Mesenchymal stem cell (in vitro differentiated cells and primary cell): ENCODE measurements at regions not wholly inside any gene's neighbourhood (a gene's known extent, or its start where the extent isn't known, plus 50 kb on each side); places are given as distances from the start of the nearest gene placed in this dataset.
A peak's percentile ranks its signal among the peaks of the same experiment; 100 is the strongest.

Experiments used
- DNase-seq: peaks from one replicate; pipeline ENCODE4 v3.0.0-alpha.2; 2013
- H2AFZ ChIP-seq: one replicate; pipeline ENCODE4 v1.6.1; 2013; ENCODE audit warnings: low read depth, mild to moderate bottlenecking, control low read depth, inconsistent platforms, low read length, moderate library complexity
- H2AK5ac ChIP-seq: 2 replicates; pipeline ENCODE4 v1.6.1; 2013; ENCODE audit warnings: low read length, moderate library complexity, mild to moderate bottlenecking, inconsistent platforms; ENCODE audit not compliant: severe bottlenecking
- H2BK120ac ChIP-seq: one replicate; pipeline ENCODE4 v1.6.1; 2013; ENCODE audit warnings: low read depth, mild to moderate bottlenecking, inconsistent platforms, low read length, moderate library complexity
- H2BK12ac ChIP-seq, 2 experiments: one replicate each; pipeline ENCODE4 v1.6.1; 2013; ENCODE audit warnings: inconsistent platforms in 2 of 2, low read length in 2 of 2, mild to moderate bottlenecking in 2 of 2, moderate library complexity in 2 of 2, control low read depth in 1 of 2
- H2BK15ac ChIP-seq: one replicate; pipeline ENCODE4 v1.6.1; 2013; ENCODE audit warnings: mild to moderate bottlenecking, low read depth, inconsistent platforms; ENCODE audit not compliant: poor library complexity, severe bottlenecking
- H2BK5ac ChIP-seq: 2 replicates; pipeline ENCODE4 v1.6.1; 2013; ENCODE audit warnings: low read depth, mild to moderate bottlenecking, low read length, control low read depth, inconsistent platforms; ENCODE audit not compliant: poor library complexity, severe bottlenecking
- H3K14ac ChIP-seq, 2 experiments: one replicate each; pipeline ENCODE4 v1.6.1; 2013; ENCODE audit warnings: inconsistent platforms in 2 of 2, low read length in 2 of 2, control low read depth in 1 of 2, mild to moderate bottlenecking in 1 of 2, moderate library complexity in 1 of 2
- H3K18ac ChIP-seq, 2 experiments: one replicate each; pipeline ENCODE4 v1.6.1; 2013; ENCODE audit warnings: inconsistent platforms in 2 of 2, low read length in 2 of 2, control low read depth in 1 of 2, low read depth in 1 of 2, mild to moderate bottlenecking in 1 of 2
- H3K23ac ChIP-seq, 2 experiments: one replicate each; pipeline ENCODE4 v1.6.1; 2013; ENCODE audit warnings: inconsistent platforms in 2 of 2, low read length in 2 of 2, mild to moderate bottlenecking in 2 of 2, moderate library complexity in 2 of 2, control low read depth in 1 of 2
- H3K27ac ChIP-seq: 2 replicates; pipeline ENCODE4 v1.5.1; 2013; ENCODE audit warnings: mild to moderate bottlenecking, moderate library complexity, low read length, control low read depth, inconsistent platforms; ENCODE audit not compliant: poor library complexity, severe bottlenecking
- H3K27me3 ChIP-seq, 2 experiments: 2 replicates each; pipeline versions ENCODE4 v1.6.1 to v1.7.0; 2013; ENCODE audit warnings: low read length in 2 of 2, mild to moderate bottlenecking in 2 of 2, moderate library complexity in 2 of 2, control low read depth in 1 of 2, inconsistent platforms in 1 of 2; ENCODE audit not compliant: control insufficient read depth in 1 of 2, insufficient read depth in 1 of 2
- H3K36me3 ChIP-seq, 2 experiments: 2 replicates each; pipeline versions ENCODE4 v1.6.1 to v1.7.0; 2013; ENCODE audit warnings: low read length in 2 of 2, control low read depth in 1 of 2, inconsistent platforms in 1 of 2, low read depth in 1 of 2, mild to moderate bottlenecking in 1 of 2; ENCODE audit not compliant: insufficient read depth in 2 of 2, control insufficient read depth in 1 of 2
- H3K4ac ChIP-seq, 2 experiments: one replicate each; pipeline ENCODE4 v1.6.1; 2013; ENCODE audit warnings: inconsistent platforms in 2 of 2, low read length in 2 of 2, mild to moderate bottlenecking in 2 of 2, moderate library complexity in 2 of 2, control low read depth in 1 of 2, low read depth in 1 of 2
- H3K4me1 ChIP-seq: 2 replicates; pipeline ENCODE4 v1.6.1; 2013; ENCODE audit warnings: low read depth, low read length, control low read depth; ENCODE audit not compliant: control insufficient read depth, insufficient read depth
- H3K4me2 ChIP-seq: 2 replicates; pipeline ENCODE4 v1.6.1; 2013; ENCODE audit warnings: low read length, mild to moderate bottlenecking, inconsistent platforms; ENCODE audit not compliant: poor library complexity, severe bottlenecking
- H3K4me3 ChIP-seq, 2 experiments: 2 replicates each; pipeline versions ENCODE4 v1.5.1 to v1.7.0; 2013; ENCODE audit warnings: low read length in 2 of 2, mild to moderate bottlenecking in 2 of 2, control low read depth in 1 of 2, low read depth in 1 of 2; ENCODE audit not compliant: insufficient read depth in 1 of 2
- H3K79me1 ChIP-seq: replicated peaks from 2 replicates; pipeline ENCODE4 v1.6.1; 2013; ENCODE audit warnings: mild to moderate bottlenecking, control low read depth, low read length, inconsistent platforms; ENCODE audit not compliant: poor library complexity, severe bottlenecking
- H3K9ac ChIP-seq: 2 replicates; pipeline ENCODE4 v1.7.0; 2013; ENCODE audit warnings: mild to moderate bottlenecking, low read length, moderate library complexity
- H3K9me3 ChIP-seq: 2 replicates; pipeline ENCODE4 v1.7.0; 2013; ENCODE audit warnings: mild to moderate bottlenecking, low read length; ENCODE audit not compliant: control insufficient read depth
- H4K8ac ChIP-seq: one replicate; pipeline ENCODE4 v1.6.1; 2013; ENCODE audit warnings: inconsistent platforms, mild to moderate bottlenecking, low read length, moderate library complexity
- H4K91ac ChIP-seq: one replicate; pipeline ENCODE4 v1.6.1; 2013; ENCODE audit warnings: mild to moderate bottlenecking, low read length, inconsistent platforms
- WGBS: methylation state at CpG from one replicate; pipeline ENCODE4 v1.1.7; 2013; ENCODE audit warnings: mixed read lengths; 5-methylcytosine and 5-hydroxymethylcytosine counted together

GRCh38 chr15:31482122-31482922 lies 155.7 kb downstream of the KLF13 start:
- peaks cover 0 to 2% of the 10 kb centered on the region in 2 experiments for H3K36me3 ChIP-seq
- no peak overlapping the region for H3K23ac ChIP-seq
- H3K79me1 ChIP-seq, result no peaks in the 10 kb centered on the region
- H2AK5ac ChIP-seq, result no peak overlapping the region
- H3K27ac ChIP-seq, result no peak overlapping the region
- no peak for DNase-seq
- H4K91ac ChIP-seq, result no peak overlapping the region
- peak overlapping the region in 1 of 2 experiments; percentile 1 for H3K14ac ChIP-seq
- no peaks in the 10 kb centered on the region for H3K9me3 ChIP-seq
- no peak overlapping the region for H3K4me2 ChIP-seq
- no peak overlapping the region for H2BK5ac ChIP-seq
- no peak overlapping the region for H3K18ac ChIP-seq
- H3K4me1 ChIP-seq, result peaks cover 7% of the 10 kb centered on the region
- H2BK120ac ChIP-seq, result no peak overlapping the region
- no peak overlapping the region for H3K4ac ChIP-seq
- no peak overlapping the region for H2BK15ac ChIP-seq
- no peak overlapping the region for H3K9ac ChIP-seq
- no peak overlapping the region for H4K8ac ChIP-seq
- 93% methylated on average over 38 of the region's 38 CpGs for WGBS
- no peak overlapping the region for H3K4me3 ChIP-seq
- peaks cover 17 to 61% of the 10 kb centered on the region in 2 experiments for H3K27me3 ChIP-seq
- no peak overlapping the region for H2BK12ac ChIP-seq
- no peak overlapping the region for H2AFZ ChIP-seq

- no peak overlapping the region for H2BK120ac ChIP-seq
- H3K18ac ChIP-seq, result no peak overlapping the region
- H3K4me3 ChIP-seq, result peak overlapping the region; percentile 40 to 41
- no peak for DNase-seq
- H4K8ac ChIP-seq, result peak overlapping the region; percentile 38
- WGBS, result 5% methylated on average over 60 of the region's 147 CpGs
- no peaks in the 10 kb centered on the region for H3K79me1 ChIP-seq
- no peak overlapping the region for H2BK12ac ChIP-seq
- H3K4me1 ChIP-seq, result peaks cover 8% of the 10 kb centered on the region
- no peak overlapping the region for H2BK15ac ChIP-seq
- H2BK5ac ChIP-seq, result no peak overlapping the region
- peak overlapping the region; percentile 45 for H3K4me2 ChIP-seq
- no peak overlapping the region for H3K14ac ChIP-seq
- no peaks in the 10 kb centered on the region for H3K9me3 ChIP-seq
- H2AFZ ChIP-seq, result peak overlapping the region; percentile 32
- H4K91ac ChIP-seq, result no peak overlapping the region
- no peak overlapping the region for H3K27ac ChIP-seq
- no peak overlapping the region for H3K4ac ChIP-seq
- H3K27me3 ChIP-seq, result peaks cover 17 to 63% of the 10 kb centered on the region in 2 experiments
- H3K36me3 ChIP-seq, result peaks cover 0 to 2% of the 10 kb centered on the region in 2 experiments
- H3K9ac ChIP-seq, result no peak overlapping the region
- no peak overlapping the region for H2AK5ac ChIP-seq
- peak overlapping the region in 1 of 2 experiments; percentile 9 for H3K23ac ChIP-seq
Observed at GRCh38 chr15:31483053-31483985, 156.7 kb downstream of the KLF13 start.

DNA sequence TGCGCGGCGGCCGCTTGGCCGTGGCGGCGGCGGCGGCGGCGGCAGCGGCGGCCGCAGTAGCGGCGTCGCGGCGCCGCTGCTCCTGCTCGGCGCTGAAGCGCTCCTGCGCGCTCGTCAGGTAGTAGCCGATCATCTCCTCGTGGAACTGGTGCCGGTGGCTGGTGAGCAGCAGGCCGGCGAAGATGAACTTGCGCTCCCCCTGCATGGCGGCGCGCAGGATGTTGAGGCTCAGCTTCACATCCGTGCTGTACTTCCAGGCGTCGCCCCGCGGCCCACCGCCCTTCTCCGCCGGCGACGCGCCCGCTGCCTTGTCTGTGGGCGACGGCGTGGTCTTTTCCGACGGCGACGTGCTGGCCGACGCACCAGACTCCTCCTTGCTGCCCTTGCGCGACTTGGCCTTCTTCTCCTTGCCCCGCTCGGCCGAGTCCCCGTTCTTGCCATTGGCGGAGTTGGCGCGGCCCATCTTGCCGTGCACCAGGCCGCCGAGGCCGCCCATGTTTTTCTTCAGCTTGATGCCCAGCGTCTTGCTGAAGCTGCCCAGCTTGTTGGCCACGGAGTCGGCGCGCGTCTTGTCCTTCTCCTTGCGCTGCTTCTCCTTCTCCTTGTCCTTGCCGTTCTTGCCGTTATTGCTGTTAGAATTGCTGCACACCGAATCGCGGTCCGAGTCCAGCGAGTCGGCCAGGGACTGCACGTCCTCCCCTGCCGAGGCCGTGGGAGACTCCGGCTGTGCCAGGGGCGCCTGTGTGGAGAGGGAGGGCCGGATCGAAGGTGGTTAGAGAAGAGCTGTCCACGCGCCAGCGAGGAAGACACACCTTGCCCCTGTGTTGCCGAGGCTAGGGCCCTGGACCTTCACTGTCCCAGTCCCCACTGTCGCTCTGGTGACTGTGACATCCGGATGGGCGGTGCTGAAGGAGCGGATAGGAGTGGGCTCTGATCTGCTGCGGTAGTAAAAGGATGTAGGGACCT lies 157.6 kb downstream of the KLF13 start:
- H3K36me3 ChIP-seq, result peaks cover 0 to 2% of the 10 kb centered on the region in 2 experiments
- H2BK12ac ChIP-seq, result no peak overlapping the region

More for the DNA sequence above, 157.6 kb downstream of the KLF13 start:
- Histone ChIP-seq H2BK15ac (no peak overlapping the region), H3K79me1 (no peaks in the 10 kb centered on the region), H3K4me1 (peaks cover 14% of the 10 kb centered on the region), H3K27me3 (peaks cover 17 to 63% of the 10 kb centered on the region in 2 experiments), H2AK5ac (no peak overlapping the region), H4K8ac (no peak overlapping the region), H3K14ac (no peak overlapping the region), H3K27ac (no peak overlapping the region), H3K4me2 (no peak overlapping the region), H2BK5ac (no peak overlapping the region), H3K9ac (no peak overlapping the region), H3K18ac (no peak overlapping the region), H2AFZ (peak overlapping the region; percentile 6), H3K9me3 (no peaks in the 10 kb centered on the region), H3K4ac (no peak overlapping the region), H3K23ac (no peak overlapping the region), H3K4me3 (no peak overlapping the region), H2BK120ac (no peak overlapping the region), H4K91ac (no peak overlapping the region)
- 60% methylated on average over 95 of the region's 100 CpGs for whole genome bisulfite sequencing
- DNase-seq, result no peak
